HUDEP-2 (cell line): ENCODE measurements at regions not wholly inside any gene's neighbourhood (a gene's known extent, or its start where the extent isn't known, plus 50 kb on each side); places are given as distances from the start of the nearest gene placed in this dataset.

Experiments used
- DNase-seq, 76 experiments: peaks; one replicate each; lab custom pipeline; 2025; ENCODE audit not compliant: unreplicated experiment in 76 of 76; lab: John Stamatoyannopoulos, UW

GRCh38 chr1:244339073-244339692 is 112.5 kb downstream of the ADSS2 start:
- no peak for DNase-seq

- DNase-seq: no peak
Measured at GRCh38 chr1:244339776-244340175, 111.9 kb downstream of the ADSS2 start.

- no peak for DNase-seq
Measured at GRCh38 chr1:244340396-244340795, 111.3 kb downstream of the ADSS2 start.

GRCh38 chr1:244341455-244342450 is 110.0 kb downstream of the ADSS2 start:
- DNase-seq: no peak

GRCh38 chr1:244344001-244344400 is 107.7 kb downstream of the ADSS2 start:
- DNase-seq: no peak

- DNase-seq: no peak
Measured at GRCh38 chr1:244346972-244347618, 104.6 kb downstream of the ADSS2 start.

GRCh38 chr1:244347942-244348341 is 103.8 kb downstream of the ADSS2 start:
- no peak for DNase-seq

- DNase-seq: no peak
Measured at GRCh38 chr1:244349103-244349531, 102.6 kb downstream of the ADSS2 start.

- DNase-seq: no peak
Measured at GRCh38 chr1:244349581-244350001, 102.1 kb downstream of the ADSS2 start.

GRCh38 chr1:244350027-244350426 is 101.7 kb downstream of the ADSS2 start:
- DNase-seq: no peak

- no peak for DNase-seq
Measured at GRCh38 chr1:244352156-244352830, 99.4 kb downstream of the ADSS2 start.

GRCh38 chr1:244353551-244354091 is 98.1 kb downstream of the ADSS2 start:
- DNase-seq: peak in 7 of 76 experiments; percentile 1 to 23 (median 14)

- DNase-seq: peak in 2 of 76 experiments; percentile 1 to 6
Measured at GRCh38 chr1:244354810-244355278, 96.9 kb downstream of the ADSS2 start.

GRCh38 chr1:244356376-244356775 is 95.3 kb downstream of the ADSS2 start:
- no peak for DNase-seq
